ENCODE measurements at regions not wholly inside any gene's neighbourhood (a gene's known extent, or its start where the extent isn't known, plus 50 kb on each side); places are given as distances from the start of the nearest gene placed in this dataset.

DNA sequence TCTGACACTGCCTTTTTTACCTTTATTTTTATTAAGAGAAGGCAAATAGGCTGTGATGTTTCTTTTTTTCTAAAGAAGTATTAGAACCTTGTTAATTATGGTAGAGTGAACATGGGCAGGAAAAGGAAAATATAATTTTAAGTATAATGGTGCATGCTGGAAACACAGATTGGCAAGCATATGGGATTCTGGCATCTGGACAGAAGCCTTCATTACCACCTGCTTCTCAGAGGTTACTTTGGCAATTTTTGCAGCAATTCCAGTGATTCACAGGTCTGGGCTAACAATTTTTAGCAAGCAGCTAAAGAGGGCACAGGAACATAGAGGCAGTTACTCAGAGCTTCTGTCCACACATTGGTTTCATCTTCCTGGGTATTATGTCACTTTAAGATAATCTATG is 258.3 kb downstream of the DIPK2A start:
- no peak for TF ChIP-seq HNF4A (conservative IDR thresholded peaks at IDR 0.05)
- TF ChIP-seq, protein P1, sequence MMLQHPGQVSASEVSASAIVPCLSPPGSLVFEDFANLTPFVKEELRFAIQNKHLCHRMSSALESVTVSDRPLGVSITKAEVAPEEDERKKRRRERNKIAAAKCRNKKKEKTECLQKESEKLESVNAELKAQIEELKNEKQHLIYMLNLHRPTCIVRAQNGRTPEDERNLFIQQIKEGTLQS (IDR thresholded peaks at IDR 0.05): no peak
- TF ChIP-seq RXRA (IDR thresholded peaks at IDR 0.05): no peak
- TF ChIP-seq SP1 (IDR thresholded peaks at IDR 0.05): no peak
- no peak for TF ChIP-seq TAF1 (conservative IDR thresholded peaks at IDR 0.05)
- no peak for TF ChIP-seq FOXA1 (IDR thresholded peaks at IDR 0.05)
- no peak for TF ChIP-seq MAX (IDR thresholded peaks at IDR 0.05)
- no peaks in the 10 kb centered on the region for H3K9me3 ChIP-seq (ENCODE audit: control insufficient read depth in 4 of 4, low read length in 3 of 4)
- no peaks in the 10 kb centered on the region for H3K36me3 ChIP-seq (ENCODE audit: control insufficient read depth in 4 of 4, insufficient read depth in 3 of 4, low read depth in 1 of 4, low read length in 3 of 4)
- H3K4me1 ChIP-seq (ENCODE audit: control insufficient read depth in 4 of 4, insufficient read depth in 4 of 4, low read length in 3 of 4): peaks cover 0 to 12% (median 6%) of the 10 kb centered on the region in 4 donors
- no peak for DNase-seq (ENCODE audit: low spot score)
- no peak overlapping the region for H3K27ac ChIP-seq (ENCODE audit: low read depth in 1 of 2, low read length in 2 of 2)
- H3K27me3 ChIP-seq (ENCODE audit: control insufficient read depth in 4 of 4, insufficient read depth in 4 of 4, low read length in 3 of 4): no peaks in the 10 kb centered on the region
- no peak overlapping the region for H3K4me3 ChIP-seq (ENCODE audit: low read depth in 1 of 3, low read length in 3 of 3)
- no peak overlapping the region for H3K9ac ChIP-seq (ENCODE audit: low read depth in 1 of 2, low read length in 2 of 2)

- no peaks in the 10 kb centered on the region for H3K27me3 ChIP-seq (ENCODE audit: control insufficient read depth in 4 of 4, insufficient read depth in 4 of 4, low read length in 3 of 4)
- H3K36me3 ChIP-seq (ENCODE audit: control insufficient read depth in 4 of 4, insufficient read depth in 3 of 4, low read depth in 1 of 4, low read length in 3 of 4): no peaks in the 10 kb centered on the region
- no peak for TF ChIP-seq JUND (IDR thresholded peaks at IDR 0.05)
- DNase-seq (ENCODE audit: low spot score): no peak
- no peak overlapping the region for H3K27ac ChIP-seq (ENCODE audit: low read depth in 1 of 2, low read length in 2 of 2)
- no peak overlapping the region for H3K9ac ChIP-seq (ENCODE audit: low read depth in 1 of 2, low read length in 2 of 2)
- no peaks in the 10 kb centered on the region for H3K4me1 ChIP-seq (ENCODE audit: control insufficient read depth in 4 of 4, insufficient read depth in 4 of 4, low read length in 3 of 4)
- H3K9me3 ChIP-seq (ENCODE audit: control insufficient read depth in 4 of 4, low read length in 3 of 4): no peaks in the 10 kb centered on the region
- 88% methylated on average over 2 of the region's 2 CpGs for WGBS
- H3K4me3 ChIP-seq (ENCODE audit: low read depth in 1 of 3, low read length in 3 of 3): no peak overlapping the region
Observed at GRCh38 chr3:144235489-144235888, 263.9 kb downstream of the DIPK2A start.

- WGBS: 94% methylated on average over 5 of the region's 5 CpGs
- no peak for DNase-seq (ENCODE audit: low spot score)
- Histone ChIP-seq H3K27ac (ENCODE audit: low read depth in 1 of 2, low read length in 2 of 2) (no peak overlapping the region), H3K9ac (ENCODE audit: low read depth in 1 of 2, low read length in 2 of 2) (no peak overlapping the region), H3K4me1 (ENCODE audit: control insufficient read depth in 4 of 4, insufficient read depth in 4 of 4, low read length in 3 of 4) (no peaks in the 10 kb centered on the region), H3K27me3 (ENCODE audit: control insufficient read depth in 4 of 4, insufficient read depth in 4 of 4, low read length in 3 of 4) (no peaks in the 10 kb centered on the region), H3K36me3 (ENCODE audit: control insufficient read depth in 4 of 4, insufficient read depth in 3 of 4, low read depth in 1 of 4, low read length in 3 of 4) (no peaks in the 10 kb centered on the region), H3K4me3 (ENCODE audit: low read depth in 1 of 3, low read length in 3 of 3) (no peak overlapping the region), H3K9me3 (ENCODE audit: control insufficient read depth in 4 of 4, low read length in 3 of 4) (no peaks in the 10 kb centered on the region)
- no peak for TF ChIP-seq TAF1 (conservative IDR thresholded peaks at IDR 0.05)
- no peak for TF ChIP-seq ZBTB33 (IDR thresholded peaks at IDR 0.05)
- no peak for TF ChIP-seq RXRA (IDR thresholded peaks at IDR 0.05)
- no peak for TF ChIP-seq SP1 (IDR thresholded peaks at IDR 0.05)
Observed at GRCh38 chr3:144237351-144237750, 265.7 kb downstream of the DIPK2A start.

DNA sequence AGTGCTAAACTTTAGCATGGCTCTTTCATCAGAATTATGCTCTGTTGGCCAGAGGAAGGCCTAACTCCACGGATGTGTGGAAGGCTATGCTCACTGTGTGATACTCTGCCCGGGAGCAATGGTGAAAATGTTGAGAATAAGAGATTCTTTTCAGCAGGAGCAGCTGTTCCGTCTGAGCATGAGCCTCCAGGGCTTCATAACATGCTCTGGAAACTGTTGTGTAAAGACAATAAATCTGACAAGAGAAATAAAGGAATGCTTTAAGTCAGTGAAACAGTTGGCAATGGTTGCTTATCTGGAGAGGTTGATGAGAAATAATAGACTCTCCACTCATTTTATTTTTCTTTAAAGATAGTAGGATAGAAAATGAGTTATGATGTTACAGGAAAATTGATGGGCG is 269.8 kb downstream of the DIPK2A start:
- no peaks in the 10 kb centered on the region for H3K9me3 ChIP-seq (ENCODE audit: control insufficient read depth in 4 of 4, low read length in 3 of 4)
- H3K4me3 ChIP-seq (ENCODE audit: low read depth in 1 of 3, low read length in 3 of 3): no peak overlapping the region
- TF ChIP-seq NR2F2 (IDR thresholded peaks at IDR 0.05): no peak
- TF ChIP-seq GABPA (IDR thresholded peaks at IDR 0.05 in 1 of 2, conservative IDR thresholded peaks at IDR 0.05 in 1 of 2): no peak
- no peak for TF ChIP-seq FOXA1 (IDR thresholded peaks at IDR 0.05)
- TF ChIP-seq FOXA2 (IDR thresholded peaks at IDR 0.05): no peak
- no peak for TF ChIP-seq EGR1 (IDR thresholded peaks at IDR 0.05; ENCODE audit: low read depth in 2 of 2)
- TF ChIP-seq RXRA (IDR thresholded peaks at IDR 0.05): no peak
- TF ChIP-seq CTCF (IDR thresholded peaks at IDR 0.05; ENCODE audit: low read depth, low read length, missing input control): no peak
- TF ChIP-seq JUND (IDR thresholded peaks at IDR 0.05): no peak
- no peak for TF ChIP-seq HNF4A (conservative IDR thresholded peaks at IDR 0.05)
- TF ChIP-seq HNF4G (IDR thresholded peaks at IDR 0.05): no peak
- no peak for TF ChIP-seq TAF1 (conservative IDR thresholded peaks at IDR 0.05)
- TF ChIP-seq, protein P1 (IDR thresholded peaks at IDR 0.05): no peak
- no peak for TF ChIP-seq RAD21 (IDR thresholded peaks at IDR 0.05)
- no peak for TF ChIP-seq ZBTB33 (IDR thresholded peaks at IDR 0.05)
- no peak for TF ChIP-seq SP1 (IDR thresholded peaks at IDR 0.05)
- DNase-seq (ENCODE audit: low spot score): no peak
- no peaks in the 10 kb centered on the region for H3K4me1 ChIP-seq (ENCODE audit: control insufficient read depth in 4 of 4, insufficient read depth in 4 of 4, low read length in 3 of 4)
- H3K27me3 ChIP-seq (ENCODE audit: control insufficient read depth in 4 of 4, insufficient read depth in 4 of 4, low read length in 3 of 4): no peaks in the 10 kb centered on the region
- no peak overlapping the region for H3K9ac ChIP-seq (ENCODE audit: low read depth in 1 of 2, low read length in 2 of 2)
- no peak overlapping the region for H3K27ac ChIP-seq (ENCODE audit: low read depth in 1 of 2, low read length in 2 of 2)
- WGBS: 89% methylated on average over 4 of the region's 4 CpGs
- no peaks in the 10 kb centered on the region for H3K36me3 ChIP-seq (ENCODE audit: control insufficient read depth in 4 of 4, insufficient read depth in 3 of 4, low read depth in 1 of 4, low read length in 3 of 4)
